Fibroblast of villous mesenchyme (primary cell): ENCODE measurements at regions not wholly inside any gene's neighbourhood (a gene's known extent, or its start where the extent isn't known, plus 50 kb on each side); places are given as distances from the start of the nearest gene placed in this dataset.

Experiments
- DNase-seq: peaks from one replicate; pipeline ENCODE4 v3.0.0-alpha.2; 2010; ENCODE audit warnings: low read depth
- H3K4me3 ChIP-seq: 2 replicates; pipeline ENCODE4 v1.5.1; 2011; ENCODE audit warnings: low read depth, mild to moderate bottlenecking, low read length
- CTCF ChIP-seq: IDR thresholded peaks from 2 replicates; pipeline ENCODE4 v1.5.1; 2012; ENCODE audit warnings: low read depth, mild to moderate bottlenecking, low read length; ENCODE audit not compliant: insufficient read depth

- no peak for DNase-seq
- no peak for TF ChIP-seq CTCF
- H3K4me3 ChIP-seq, result no peak overlapping the region
These were observed 661.7 kb upstream of the AUTS2 start for GRCh38 chr7:68936471-68937035.

GRCh38 chr7:68938151-68938550 is 660.1 kb upstream of the AUTS2 start:
- no peak for DNase-seq
- no peak overlapping the region for H3K4me3 ChIP-seq
- no peak for TF ChIP-seq CTCF

GRCh38 chr7:68943786-68944185 is 654.5 kb upstream of the AUTS2 start:
- H3K4me3 ChIP-seq, result no peak overlapping the region

GRCh38 chr7:68955656-68956055 is 642.6 kb upstream of the AUTS2 start:
- H3K4me3 ChIP-seq, result no peak overlapping the region
- DNase-seq, result no peak
- TF ChIP-seq CTCF, result no peak

More at GRCh38 chr7:68943786-68944185, 654.5 kb upstream of the AUTS2 start:
- no peak for TF ChIP-seq CTCF
- DNase-seq, result no peak

DNA sequence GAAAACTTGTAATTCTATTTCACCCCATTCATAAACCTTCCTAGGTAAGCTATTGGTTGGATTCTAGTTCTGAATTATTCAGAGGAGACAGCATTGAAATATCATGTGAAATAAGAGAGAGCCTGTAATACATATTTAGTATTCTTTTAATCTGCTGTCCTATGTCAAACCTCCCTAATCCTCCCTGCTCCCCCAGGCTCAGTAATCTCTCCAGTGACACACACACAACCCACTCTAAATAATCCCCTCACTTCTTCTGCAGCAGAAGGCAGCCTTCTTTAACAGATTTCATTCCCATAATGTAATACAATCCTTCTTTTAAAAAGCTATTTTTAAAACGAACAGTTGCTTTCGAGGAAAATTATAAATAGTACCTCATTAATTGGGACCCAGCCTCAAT is 639.7 kb upstream of the AUTS2 start:
- H3K4me3 ChIP-seq, result no peak overlapping the region
- TF ChIP-seq CTCF, result no peak
- no peak for DNase-seq

DNA sequence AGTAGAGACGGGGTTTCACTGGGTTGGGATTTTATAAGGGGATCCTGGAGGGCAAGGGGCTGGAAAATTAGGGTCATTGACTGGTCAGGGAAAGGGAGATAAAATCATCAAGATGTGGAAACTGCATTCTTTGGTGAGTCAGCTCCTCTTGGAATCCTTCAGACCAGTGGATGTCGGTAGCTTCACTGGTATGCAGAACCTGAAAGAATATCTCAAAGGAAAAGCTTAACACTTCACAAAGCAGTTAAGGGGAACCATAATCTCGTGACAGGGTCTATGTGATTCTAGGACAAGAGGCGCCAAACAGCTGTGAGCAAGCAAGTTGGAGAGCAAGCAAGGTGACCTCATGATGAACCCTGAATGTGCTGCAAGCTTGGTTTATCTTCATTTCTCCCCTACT is 634.7 kb upstream of the AUTS2 start:
- no peak overlapping the region for H3K4me3 ChIP-seq
- TF ChIP-seq CTCF, result no peak
- DNase-seq, result no peak

- no peak overlapping the region for H3K4me3 ChIP-seq
- no peak for TF ChIP-seq CTCF
- DNase-seq, result no peak
These were observed 634.2 kb upstream of the AUTS2 start for GRCh38 chr7:68964060-68964459.
